Stimulated activated CD8-positive, alpha-beta memory T cell treated with anti-CD3 and anti-CD28 coated beads, Interleukin-4, amount 100 ng/mL, for 24 hours (primary cell): ENCODE measurements at regions not wholly inside any gene's neighbourhood (a gene's known extent, or its start where the extent isn't known, plus 50 kb on each side); places are given as distances from the start of the nearest gene placed in this dataset.

Experiments used
- DNase-seq: peaks from one replicate; pipeline ENCODE4 v3.0.0-alpha.2; 2020; ENCODE audit warnings: low read depth

DNA sequence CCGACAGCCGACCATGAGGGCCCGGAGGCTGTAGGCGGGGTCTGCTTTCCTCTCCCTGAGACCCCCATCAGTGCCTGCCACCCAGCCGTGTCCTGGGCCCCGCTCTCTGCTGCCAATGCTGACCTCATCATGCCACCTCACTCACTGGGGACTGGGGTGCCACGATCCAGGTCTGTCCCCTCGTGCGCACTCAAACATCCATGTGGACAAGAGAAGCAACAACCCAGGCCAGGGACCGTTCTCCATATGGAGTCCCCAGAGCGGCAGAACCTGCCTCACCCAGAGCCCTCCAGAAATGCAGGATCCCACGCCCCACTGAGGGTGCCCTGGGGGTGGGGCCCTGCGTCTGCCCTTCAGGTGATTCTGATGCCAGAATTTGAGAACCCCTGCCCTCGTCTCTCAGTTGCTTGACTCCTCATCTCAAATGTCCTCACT, 210.0 kb upstream of the PPP2R2D start:
- DNase-seq = no peak

DNA sequence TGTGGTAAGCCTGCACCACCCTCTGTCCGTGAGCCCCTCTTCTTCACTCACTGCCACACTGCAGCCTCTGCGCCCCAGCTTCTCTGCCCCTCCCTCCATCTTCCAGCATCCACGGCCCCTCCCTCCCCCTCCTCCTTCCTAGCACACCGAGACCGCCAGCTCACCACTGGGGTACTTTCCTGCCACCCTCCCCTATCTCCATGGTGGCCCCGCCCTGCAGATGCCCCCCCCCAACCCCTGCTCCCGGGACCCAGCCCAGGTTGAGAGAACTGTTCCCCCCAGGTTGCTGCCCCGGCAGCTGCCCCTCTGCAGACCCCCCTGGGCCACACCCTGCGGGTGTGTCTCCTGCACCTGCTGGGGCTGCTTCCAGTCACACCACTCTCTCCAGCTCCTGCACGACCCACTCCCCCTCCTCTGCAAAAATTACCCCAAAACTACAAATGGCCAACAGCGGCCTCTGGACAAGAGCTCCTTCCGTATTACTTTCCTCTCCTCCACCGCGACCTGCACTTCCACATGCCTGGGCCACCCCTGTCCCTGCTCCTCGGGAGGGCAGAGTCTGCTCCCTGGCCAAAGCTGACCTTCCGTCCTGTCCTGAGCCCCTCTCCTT, 209.2 kb upstream of the PPP2R2D start:
- DNase-seq = no peak

DNA sequence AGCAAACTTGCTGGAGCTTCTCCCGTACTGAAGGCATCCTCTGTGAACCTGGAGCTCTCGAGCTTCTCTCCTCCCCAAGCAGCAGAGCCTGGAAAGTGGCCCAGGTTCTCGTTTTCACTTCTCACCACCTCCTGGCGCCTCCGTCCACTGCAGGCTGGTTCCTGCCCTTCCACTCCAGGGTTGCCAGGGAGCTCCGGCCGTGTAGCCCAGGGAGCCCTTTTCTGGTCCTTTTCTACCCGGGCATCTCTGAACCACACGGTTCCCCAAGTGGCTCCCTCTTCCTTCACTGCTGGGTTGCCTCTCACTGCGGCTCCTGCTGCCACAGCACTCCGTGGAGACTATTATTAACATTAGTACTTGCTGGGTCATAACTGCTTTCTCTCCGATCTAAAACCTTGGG, 208.6 kb upstream of the PPP2R2D start:
- DNase-seq = no peak

DNA sequence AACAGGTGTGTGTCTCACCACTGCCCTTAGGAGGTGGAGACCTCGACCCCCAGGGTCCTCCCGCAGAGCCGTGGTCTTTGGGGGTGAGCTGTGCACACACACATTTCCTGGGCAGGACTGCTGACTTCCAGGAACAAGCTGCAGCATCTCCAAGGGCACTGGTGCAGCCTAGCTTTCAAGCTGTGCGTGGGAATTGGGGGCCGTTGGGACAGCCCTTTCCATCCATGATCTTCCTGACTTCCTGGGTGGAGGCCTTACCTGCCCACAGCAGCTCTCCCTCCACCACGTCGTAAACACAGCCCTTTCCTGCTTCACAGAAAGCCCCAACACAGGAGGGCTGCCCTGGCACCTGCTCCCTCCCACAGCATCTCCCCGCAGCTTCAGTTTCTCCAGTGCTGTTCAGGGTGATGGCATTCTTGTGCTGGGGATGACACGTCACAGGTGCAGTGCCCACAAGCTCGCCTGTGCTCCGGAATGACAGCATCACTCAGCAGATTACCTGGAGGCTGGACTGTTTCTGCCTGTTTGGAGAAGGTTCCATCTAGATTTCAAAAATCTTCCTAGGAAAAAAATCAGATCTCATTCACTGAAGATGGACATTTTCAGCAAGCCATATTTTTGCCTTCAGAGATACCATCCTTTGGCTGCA, 208.0 kb upstream of the PPP2R2D start:
- no peak for DNase-seq

DNA sequence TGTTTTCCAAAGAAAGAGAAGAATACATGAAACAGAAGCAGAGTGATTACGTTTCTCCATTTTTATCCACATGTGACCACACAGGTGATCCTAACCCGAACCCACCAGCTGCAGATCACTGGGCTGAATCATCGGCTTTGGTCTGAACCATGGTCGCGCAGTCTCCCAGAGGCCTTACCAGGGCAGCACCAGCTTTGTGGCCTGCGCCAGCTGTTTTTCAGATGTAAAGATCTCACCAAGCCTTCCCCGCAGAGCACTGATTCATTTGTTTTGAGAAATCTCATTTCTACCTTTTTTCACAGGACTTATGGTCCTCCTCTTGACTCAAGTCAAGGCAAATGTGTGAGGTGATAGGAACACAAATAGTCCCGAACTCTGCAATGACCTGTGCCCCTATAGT, 207.0 kb upstream of the PPP2R2D start:
- DNase-seq = no peak

DNA sequence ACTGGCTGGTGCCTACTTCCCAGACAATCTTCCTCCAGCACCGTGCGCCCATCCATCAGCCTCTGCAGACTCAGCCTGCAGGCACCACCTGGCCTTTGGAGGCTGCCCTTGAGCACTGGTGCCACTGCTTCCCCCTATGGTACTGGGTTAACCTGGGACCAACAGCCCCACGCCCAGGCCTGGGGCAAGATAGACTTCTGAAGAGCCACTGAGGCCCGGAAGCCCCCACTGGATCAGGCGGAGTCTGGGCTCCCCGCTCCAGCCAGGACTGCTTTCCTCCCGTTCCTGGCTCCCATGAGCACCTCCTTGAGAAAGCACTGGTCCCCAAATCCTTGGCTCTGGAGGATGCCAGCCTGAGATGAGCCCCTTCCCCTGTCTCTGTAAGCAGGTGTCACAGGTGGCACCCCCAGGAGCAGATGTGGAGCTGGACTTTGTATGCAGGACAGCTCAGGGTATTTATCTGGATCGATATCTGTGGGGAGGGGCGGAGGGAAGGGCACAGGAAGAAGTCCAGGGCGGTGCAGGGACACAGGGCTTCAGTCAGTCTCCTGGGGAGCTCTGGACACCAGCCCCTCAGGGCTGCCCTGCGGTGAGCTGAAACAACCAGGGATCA, 206.5 kb upstream of the PPP2R2D start:
- DNase-seq = no peak

DNA sequence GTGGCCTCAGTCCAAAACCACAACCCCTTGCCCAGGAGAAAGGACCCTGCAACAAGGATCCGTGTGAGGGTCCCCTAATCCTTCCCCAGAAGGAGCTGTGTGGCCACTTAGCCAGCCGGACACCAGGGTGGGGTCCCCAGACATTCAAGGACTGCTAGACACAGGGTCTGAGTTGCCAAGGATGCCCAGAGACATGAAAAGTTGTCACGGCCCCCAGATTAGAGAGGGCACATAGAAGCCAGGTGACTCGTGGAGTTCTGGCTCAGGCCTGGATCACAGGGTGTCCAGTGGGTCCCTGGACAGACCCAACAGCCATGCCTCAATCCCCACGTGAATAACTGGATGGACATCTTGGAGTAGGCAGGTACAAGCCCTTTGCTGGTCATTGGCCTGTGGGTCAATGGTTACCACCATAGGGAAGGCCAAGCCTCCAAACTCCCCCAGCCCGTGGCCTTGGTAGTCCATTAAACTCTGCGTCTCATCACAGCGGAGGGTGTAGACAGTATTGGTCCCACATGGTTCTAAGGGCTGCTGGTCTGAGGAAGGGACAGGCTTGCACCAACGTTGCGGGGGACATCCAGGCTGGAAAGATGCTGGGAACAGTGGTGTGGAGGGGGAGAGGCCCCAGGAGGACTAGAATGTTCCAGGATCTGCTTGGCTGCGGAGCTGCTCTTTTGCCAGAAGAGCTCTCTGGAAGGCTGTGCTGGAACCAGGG, 205.9 kb upstream of the PPP2R2D start:
- DNase-seq = no peak

DNA sequence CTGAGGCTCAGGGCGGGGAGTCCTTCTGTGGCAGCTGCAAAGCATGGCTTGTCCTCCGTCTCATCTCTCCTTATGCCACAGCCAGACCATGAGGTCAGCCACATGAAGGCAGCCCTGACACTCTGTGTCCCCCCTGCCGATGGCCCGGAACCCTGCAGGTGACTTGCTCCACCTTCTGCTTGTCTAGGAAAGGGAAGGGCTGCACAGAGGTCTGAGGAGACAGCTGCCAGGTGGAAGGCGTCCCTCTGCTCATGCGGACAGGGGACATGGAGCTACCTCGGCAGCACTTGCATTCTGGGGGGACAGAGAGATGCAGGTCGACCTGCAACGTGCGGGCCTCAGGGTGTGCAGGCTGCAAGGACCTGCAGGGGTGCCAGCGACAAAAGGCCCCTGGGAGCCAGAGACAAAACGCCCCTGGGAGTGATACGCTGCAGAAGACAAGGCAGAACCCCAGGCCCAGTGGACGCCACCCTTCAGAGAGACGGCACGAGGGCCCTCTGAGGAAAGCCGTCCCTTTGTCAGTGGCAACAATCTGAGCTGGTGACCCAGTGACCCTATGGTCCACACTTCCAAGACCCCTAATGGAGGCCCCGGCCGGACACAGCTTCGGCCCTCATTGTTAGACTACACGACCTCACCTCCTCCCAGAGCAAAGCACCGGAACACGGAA, 205.2 kb upstream of the PPP2R2D start:
- DNase-seq = no peak

DNA sequence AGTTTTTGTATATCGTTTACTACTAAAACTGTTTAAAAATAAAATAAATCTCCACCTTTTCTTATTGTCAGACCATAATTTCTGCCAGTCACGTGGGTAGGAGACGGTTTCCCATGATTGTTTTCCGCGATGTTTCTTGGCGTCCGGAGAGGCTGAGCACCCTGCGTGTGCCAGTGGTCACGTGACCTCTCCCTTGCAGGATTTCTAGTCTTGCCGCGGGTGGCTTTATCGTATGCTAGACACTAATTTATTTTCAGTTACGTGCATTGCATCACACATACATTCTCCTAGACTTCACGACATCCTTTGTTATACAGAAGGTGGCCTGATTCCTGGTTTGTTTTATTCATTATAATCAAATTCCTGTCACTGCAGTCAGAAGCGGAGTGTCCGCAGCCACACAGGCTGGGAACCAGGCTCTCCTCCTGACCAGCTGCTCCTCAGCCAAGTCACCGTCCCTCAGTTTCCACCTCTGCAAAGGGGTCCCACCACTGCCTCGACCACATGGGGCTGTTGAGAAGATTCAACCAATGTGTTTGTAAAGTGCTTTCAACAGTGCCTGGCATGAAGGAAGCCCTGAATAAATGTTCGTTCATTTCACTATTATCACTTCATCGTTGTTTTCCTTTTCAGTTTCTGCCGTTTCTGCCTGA, 203.2 kb upstream of the PPP2R2D start:
- no peak for DNase-seq

DNA sequence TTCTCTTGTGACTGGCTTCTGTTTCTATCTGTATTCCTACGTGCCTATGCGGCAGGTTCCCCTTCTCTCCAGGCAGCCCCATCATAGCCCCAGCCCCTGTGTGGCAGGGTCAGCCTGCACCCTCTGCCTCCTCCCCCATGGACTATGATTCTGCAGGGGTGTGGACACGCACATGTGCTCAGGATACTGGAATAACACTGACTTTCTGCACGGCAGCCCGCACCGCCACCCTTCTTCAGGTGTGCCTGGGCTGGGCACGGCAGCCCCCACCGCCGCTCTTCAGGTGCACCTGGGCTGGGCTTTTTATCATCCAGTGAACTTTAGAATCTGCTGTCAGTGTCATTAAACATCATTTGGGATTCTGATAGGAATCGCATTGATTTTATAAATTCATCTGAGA, 202.6 kb upstream of the PPP2R2D start:
- no peak for DNase-seq

DNA sequence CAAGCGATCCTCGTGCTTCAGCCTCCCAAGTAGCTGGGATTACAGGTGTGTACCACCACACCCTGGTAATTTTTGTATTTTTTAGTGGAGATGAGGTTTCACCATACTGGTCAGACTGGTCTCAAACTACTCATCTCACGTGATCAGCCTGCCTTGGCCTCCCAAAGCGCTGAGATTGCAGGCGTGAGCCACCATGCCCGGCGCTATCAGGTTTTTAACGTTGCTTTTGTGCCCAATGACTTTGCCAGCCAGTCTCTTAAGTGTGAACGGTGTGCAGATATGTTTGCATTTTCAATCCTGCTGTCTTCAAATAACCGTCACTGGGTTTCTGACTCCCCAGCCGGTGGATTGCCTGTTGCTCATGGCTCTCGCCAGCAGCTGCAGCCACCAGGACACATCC, 201.8 kb upstream of the PPP2R2D start:
- no peak for DNase-seq

DNA sequence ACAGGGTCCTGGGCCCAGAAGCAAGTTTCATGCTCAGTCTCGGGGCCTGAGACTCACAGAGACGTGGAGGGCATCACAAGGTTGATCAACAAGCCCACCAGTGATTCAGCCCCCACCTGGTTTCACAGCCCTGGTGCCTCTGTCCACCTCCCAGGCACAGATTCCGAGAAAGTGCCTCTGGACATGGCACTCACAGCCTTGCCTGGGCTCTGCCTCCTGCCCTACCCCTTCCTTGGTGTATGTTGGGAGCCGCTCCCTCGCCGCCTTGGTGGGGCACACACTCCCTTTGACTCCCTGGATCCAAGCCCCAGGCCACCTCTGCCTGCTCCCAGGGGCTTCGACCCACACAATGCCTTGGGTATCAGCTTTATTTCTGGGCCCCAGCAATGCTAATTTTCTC, 200.8 kb upstream of the PPP2R2D start:
- no peak for DNase-seq

DNA sequence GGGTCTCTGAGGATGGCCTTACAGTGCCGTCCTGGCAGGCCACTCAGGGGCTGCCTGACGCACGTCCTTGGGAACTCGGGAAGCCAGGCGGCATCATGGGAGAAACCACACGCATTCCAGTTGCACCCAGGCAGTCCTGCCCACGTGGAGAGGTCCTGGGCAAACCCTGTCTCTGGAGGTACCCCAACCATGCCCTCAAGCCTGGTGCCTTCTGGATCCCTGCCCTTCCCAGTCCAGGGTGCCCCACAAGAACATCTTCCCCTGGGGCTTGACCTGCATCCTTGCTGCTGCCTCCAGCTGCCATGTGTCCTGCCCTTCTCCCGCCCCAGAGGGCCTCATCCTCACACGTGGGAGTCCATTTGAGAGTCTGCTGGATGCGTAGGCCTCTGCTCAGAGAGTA, 200.3 kb upstream of the PPP2R2D start:
- DNase-seq = no peak

DNA sequence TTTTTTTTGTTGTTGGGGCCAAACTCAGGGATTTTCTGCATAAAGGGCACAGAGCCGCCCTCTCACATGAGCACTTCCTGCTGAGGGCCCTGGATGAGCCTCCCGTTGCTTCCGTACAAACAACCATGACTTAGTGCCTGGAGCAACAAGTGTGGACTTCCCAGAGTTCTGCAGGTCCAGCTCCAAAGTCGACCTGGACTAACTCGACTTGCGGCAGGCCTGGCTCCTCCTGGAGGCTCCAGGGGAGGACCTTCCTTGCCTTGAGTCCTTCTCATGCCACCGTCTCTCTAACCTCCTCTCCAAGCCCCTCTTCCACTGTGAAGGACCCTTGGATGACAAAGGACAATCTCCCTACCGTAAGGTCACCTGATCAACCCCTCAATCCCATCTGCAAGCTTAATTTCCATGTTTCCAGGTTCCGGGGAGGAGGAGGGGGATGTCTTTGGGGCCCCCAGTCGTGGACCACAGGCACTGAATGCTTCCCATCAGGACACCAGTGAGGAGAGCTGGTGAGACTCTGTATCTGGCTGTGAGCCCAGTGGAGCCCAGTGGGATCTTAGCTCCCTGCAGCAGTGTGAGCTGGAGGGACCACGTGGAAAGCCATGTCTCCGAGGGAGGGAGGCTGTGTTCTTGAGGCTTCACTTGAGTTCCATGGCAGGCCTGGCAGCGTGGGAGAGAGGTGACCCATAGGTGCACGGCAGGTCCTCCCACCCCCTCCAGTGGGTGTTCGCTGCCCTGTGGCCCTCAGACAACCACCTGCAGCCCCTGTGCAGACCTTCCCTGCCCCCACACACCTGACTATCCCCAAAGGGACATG, 199.5 kb upstream of the PPP2R2D start:
- DNase-seq = no peak

DNA sequence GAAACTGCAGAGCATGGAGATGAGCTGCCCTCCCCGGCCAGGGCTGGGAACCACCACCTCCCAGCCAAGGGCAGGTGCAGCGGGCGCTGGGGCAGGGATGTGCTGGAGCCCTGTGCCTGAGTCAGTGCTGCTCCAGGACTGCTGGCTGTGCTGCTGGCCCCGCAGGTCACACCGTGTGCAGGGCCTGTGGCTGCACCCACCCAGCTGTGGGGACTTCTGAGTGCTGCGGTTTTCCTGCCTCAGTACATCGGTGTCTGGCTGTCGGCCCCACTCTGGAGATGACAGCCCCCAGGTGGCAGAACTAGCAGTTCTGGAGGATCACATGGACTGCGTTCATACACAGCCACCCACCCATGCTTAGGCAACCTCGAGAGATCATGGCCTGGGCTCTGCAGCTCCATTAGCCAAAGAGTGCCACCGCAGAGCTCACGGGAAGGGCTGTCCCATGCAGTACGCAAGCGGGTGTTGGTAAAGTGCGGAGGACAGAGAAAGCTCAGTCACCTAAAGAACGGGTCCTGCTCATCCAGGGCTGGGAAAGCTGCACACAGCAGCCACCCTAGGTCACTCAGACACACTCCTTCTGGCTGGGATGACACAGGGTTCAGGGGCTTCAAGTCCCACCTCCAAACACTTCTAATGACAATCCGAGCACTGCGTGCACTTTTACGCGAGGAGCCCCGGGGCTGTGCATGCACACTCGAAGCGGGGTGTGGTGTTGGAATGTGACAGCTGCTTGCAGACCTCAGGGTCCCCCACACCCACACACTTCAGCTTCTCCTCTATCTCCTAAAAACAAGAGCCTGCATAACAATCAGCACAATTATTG, 198.1 kb upstream of the PPP2R2D start:
- no peak for DNase-seq

DNA sequence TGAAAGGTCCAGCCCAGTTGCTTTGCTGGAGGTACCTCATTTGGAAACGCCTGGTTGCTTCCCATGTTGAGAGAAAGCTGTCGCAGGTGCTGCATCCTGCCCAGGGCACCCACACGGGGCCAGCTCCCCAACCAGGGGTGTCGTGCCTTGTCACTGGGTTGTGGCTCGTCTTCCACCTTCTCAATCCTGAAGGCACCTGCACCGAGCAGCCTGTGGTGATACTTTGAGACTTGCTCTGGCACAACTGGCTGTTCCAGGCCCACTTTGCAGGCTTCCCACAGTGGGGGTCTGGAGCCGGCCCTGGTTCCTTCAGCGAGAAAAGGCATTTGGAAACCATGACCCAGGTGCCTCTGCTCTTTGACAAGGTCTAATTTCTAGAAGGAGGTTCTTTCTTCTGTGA, 197.3 kb upstream of the PPP2R2D start:
- no peak for DNase-seq

DNA sequence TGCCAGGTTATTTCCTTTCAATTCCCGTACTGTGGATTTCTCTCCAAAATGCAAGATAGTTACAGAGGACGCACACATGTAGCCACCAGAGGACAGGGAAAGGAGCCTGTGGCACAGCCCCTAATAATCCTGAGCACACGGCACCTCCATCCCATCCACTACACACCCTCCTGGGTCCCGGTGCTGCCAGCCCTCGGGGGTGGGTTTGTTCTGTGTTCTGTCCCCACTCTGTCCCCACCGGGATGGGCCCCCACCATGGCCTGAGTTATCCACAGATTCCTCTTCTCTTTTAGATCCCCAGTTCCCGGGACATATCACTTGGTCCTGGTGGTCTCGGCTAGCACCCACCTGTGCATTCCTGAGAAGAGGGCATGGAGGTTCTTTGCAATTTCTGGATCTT, 196.9 kb upstream of the PPP2R2D start:
- no peak for DNase-seq

DNA sequence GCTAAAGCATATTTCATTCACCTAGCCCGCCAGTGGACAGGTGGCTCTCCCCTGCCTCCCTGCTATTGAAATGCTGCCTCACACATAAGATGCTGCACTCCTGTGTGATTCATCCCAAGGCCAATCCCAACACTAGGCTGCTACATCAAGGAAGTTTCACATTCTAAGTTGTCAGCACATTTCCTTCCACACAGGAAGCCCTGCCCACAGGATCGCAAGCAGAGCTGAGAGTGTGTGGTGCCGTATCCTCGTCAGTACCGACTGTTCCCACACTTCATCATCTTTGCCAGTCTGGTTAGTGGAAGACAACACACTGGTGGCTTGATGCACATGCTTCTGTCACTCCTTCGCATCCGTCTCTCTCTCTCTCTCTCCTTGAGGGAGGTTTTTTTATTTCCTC, 194.3 kb upstream of the PPP2R2D start:
- no peak for DNase-seq

DNA sequence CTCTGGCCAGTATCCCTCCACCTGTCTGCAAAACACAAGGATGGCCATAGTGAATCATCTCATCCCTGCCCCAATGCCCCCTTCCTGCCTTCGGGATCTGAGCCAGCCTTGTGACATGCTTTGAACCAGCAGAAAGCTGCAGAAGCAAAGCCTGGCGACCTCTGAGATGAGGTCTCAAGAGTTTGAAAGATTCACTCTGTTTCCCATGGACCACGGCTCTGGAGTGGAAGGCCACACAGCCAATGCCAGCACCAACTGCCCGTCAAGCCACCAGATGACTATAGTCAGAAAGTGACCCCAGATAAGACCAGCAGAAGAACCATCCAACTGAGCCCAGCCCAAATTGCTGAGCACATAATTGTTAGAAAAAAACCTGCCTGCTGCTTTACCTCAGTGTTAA, 193.9 kb upstream of the PPP2R2D start:
- no peak for DNase-seq

DNA sequence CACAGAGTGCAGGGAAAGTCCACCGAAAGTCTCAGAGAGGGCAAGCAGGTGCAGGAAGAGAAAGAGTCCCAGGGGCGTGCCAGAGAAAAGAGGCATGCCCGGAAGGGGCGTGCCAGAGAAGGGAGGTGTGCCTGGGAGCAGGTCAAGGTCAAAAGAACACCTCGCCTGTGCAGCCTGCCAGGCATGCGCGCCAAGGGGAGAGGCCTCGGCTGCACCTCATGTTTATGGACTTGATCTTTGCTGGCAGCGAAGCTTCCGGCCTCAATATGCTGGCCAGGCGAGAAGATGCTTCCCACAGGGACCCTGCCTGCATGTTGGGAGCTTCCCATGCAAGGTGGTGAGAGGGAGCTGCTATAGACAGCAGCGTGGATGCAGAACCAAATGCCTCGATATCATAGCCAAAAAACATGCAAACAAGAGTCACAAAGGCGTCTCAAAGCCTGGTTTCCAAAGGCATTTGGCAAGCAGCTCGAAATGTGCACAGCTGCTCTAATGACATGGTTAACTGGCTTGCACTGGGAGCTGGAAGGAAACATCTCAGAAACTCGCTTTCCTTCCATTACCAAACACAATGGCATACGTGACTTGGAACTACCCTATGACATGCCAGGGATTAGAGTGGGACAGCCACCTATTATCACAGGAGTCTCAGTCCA, 192.5 kb upstream of the PPP2R2D start:
- no peak for DNase-seq
